DMS79 treated with DMSO at 0.1 percent for 48 hours (cell line): ENCODE measurements at regions not wholly inside any gene's neighbourhood (a gene's known extent, or its start where the extent isn't known, plus 50 kb on each side); places are given as distances from the start of the nearest gene placed in this dataset.

ENCODE experiments used
- DNase-seq: peaks from one replicate; lab custom pipeline; 2025; lab: John Stamatoyannopoulos, UW

- no peak for DNase-seq
These were observed 242.6 kb downstream of the ANKRD50 start for GRCh38 chr4:124469981-124470380.

- no peak for DNase-seq
These were observed 234.1 kb downstream of the ANKRD50 start for GRCh38 chr4:124478470-124478869.

GRCh38 chr4:124480061-124480460, 232.5 kb downstream of the ANKRD50 start:
- no peak for DNase-seq

GRCh38 chr4:124481123-124481522, 231.4 kb downstream of the ANKRD50 start:
- DNase-seq: no peak

GRCh38 chr4:124483048-124483906, 229.3 kb downstream of the ANKRD50 start:
- no peak for DNase-seq

GRCh38 chr4:124484008-124484407, 228.5 kb downstream of the ANKRD50 start:
- no peak for DNase-seq

- no peak for DNase-seq
These were observed 227.6 kb downstream of the ANKRD50 start for GRCh38 chr4:124484940-124485339.

- no peak for DNase-seq
These were observed 226.1 kb downstream of the ANKRD50 start for GRCh38 chr4:124486423-124486822.

- no peak for DNase-seq
These were observed 224.9 kb downstream of the ANKRD50 start for GRCh38 chr4:124487651-124488050.

GRCh38 chr4:124491361-124492145, 221.0 kb downstream of the ANKRD50 start:
- DNase-seq: no peak

GRCh38 chr4:124499261-124499660, 213.3 kb downstream of the ANKRD50 start:
- no peak for DNase-seq

GRCh38 chr4:124501576-124501975, 211.0 kb downstream of the ANKRD50 start:
- DNase-seq: no peak

GRCh38 chr4:124504431-124504830, 208.1 kb downstream of the ANKRD50 start:
- no peak for DNase-seq

GRCh38 chr4:124505211-124505610, 207.3 kb downstream of the ANKRD50 start:
- no peak for DNase-seq

GRCh38 chr4:124509151-124509550, 203.4 kb downstream of the ANKRD50 start:
- DNase-seq: no peak

GRCh38 chr4:124514588-124514987, 197.9 kb downstream of the ANKRD50 start:
- DNase-seq: no peak

GRCh38 chr4:124515591-124515990, 196.9 kb downstream of the ANKRD50 start:
- DNase-seq: no peak

GRCh38 chr4:124519196-124519595, 193.3 kb downstream of the ANKRD50 start:
- no peak for DNase-seq

- no peak for DNase-seq
These were observed 188.7 kb downstream of the ANKRD50 start for GRCh38 chr4:124523816-124524215.

GRCh38 chr4:124525524-124525923, 187.0 kb downstream of the ANKRD50 start:
- no peak for DNase-seq

- DNase-seq: no peak
These were observed 186.2 kb downstream of the ANKRD50 start for GRCh38 chr4:124526331-124526730.

GRCh38 chr4:124526769-124527168, 185.8 kb downstream of the ANKRD50 start:
- DNase-seq: no peak

GRCh38 chr4:124527364-124527763, 185.2 kb downstream of the ANKRD50 start:
- no peak for DNase-seq
